ENCODE measurements at regions not wholly inside any gene's neighbourhood (a gene's known extent, or its start where the extent isn't known, plus 50 kb on each side); places are given as distances from the start of the nearest gene placed in this dataset.
"Not testable (repeated sequence)": the region's sequence is repeated elsewhere in the genome, so short reads cannot be mapped to it uniquely, and the experiment has no call there.

GRCh38 chr1:66464351-66464750 is 69.6 kb upstream of the SGIP1 start:
- Mint-ChIP-seq H3K36me3 (ENCODE audit: low read depth) (no peaks in the 10 kb centered on the region), H3K4me3 (no peak overlapping the region), H3K4me1 (ENCODE audit: low read depth) (no peaks in the 10 kb centered on the region), H3K27ac (no peak overlapping the region), H3K27me3 (peaks cover 7% of the 10 kb centered on the region), H3K9me3 (peaks cover 11% of the 10 kb centered on the region)
- POLR2A ChIA-PET, result no interaction called here
- DNase-seq (no peak), ATAC-seq (no peak)
- intact Hi-C loops (cut with micrococcal nuclease), result no loop called here
- TF ChIP-seq CTCF (IDR thresholded peaks at IDR 0.05), result no peak
- CTCF ChIA-PET, result interaction anchor here (1.1 kb wide), 1 partner anchor 114 kb away, joined by 3 read pairs; no protein-coding TSS in a partner anchor

GRCh38 chr1:66464802-66465201 is 69.2 kb upstream of the SGIP1 start:
- no peak for ATAC-seq
- CTCF ChIA-PET, result interaction anchor here (1.0 to 1.1 kb wide), 2 partner anchors 8 to 114 kb away, joined by 3 read pairs; no protein-coding TSS in a partner anchor

GRCh38 chr1:66466695-66467094 is 67.3 kb upstream of the SGIP1 start:
- H3K4me3 Mint-ChIP-seq; POLR2A ChIA-PET; H3K27ac Mint-ChIP-seq; DNase-seq; H3K27me3 Mint-ChIP-seq; ATAC-seq; intact Hi-C loops (cut with micrococcal nuclease); H3K36me3 Mint-ChIP-seq (ENCODE audit: low read depth); H3K4me1 Mint-ChIP-seq (ENCODE audit: low read depth); H3K9me3 Mint-ChIP-seq; CTCF ChIA-PET: not testable (repeated sequence)

More at GRCh38 chr1:66464802-66465201, 69.2 kb upstream of the SGIP1 start:
- H3K27ac Mint-ChIP-seq, result no peak overlapping the region
- H3K4me1 Mint-ChIP-seq (ENCODE audit: low read depth), result no peaks in the 10 kb centered on the region
- POLR2A ChIA-PET, result no interaction called here
- H3K4me3 Mint-ChIP-seq, result no peak overlapping the region
- H3K27me3 Mint-ChIP-seq, result peaks cover 7% of the 10 kb centered on the region
- intact Hi-C loops (cut with micrococcal nuclease), result no loop called here
- no peak for DNase-seq
- H3K36me3 Mint-ChIP-seq (ENCODE audit: low read depth), result no peaks in the 10 kb centered on the region
- no peak for TF ChIP-seq CTCF (IDR thresholded peaks at IDR 0.05)
- peaks cover 11% of the 10 kb centered on the region for H3K9me3 Mint-ChIP-seq

GRCh38 chr1:66468722-66469121 is 65.2 kb upstream of the SGIP1 start:
- Mint-ChIP-seq H3K36me3 (ENCODE audit: low read depth) (no peaks in the 10 kb centered on the region), H3K27me3 (peaks cover 15% of the 10 kb centered on the region), H3K4me3 (no peak overlapping the region), H3K4me1 (ENCODE audit: low read depth) (no peaks in the 10 kb centered on the region), H3K9me3 (no peaks in the 10 kb centered on the region), H3K27ac (no peak overlapping the region)
- ATAC-seq (no peak), DNase-seq (no peak)
- intact Hi-C loops (cut with micrococcal nuclease), result no loop called here
- no peak for TF ChIP-seq CTCF (IDR thresholded peaks at IDR 0.05)
- ChIA-PET POLR2A (no interaction called here), CTCF (interaction anchor here (1.0 to 1.6 kb wide), 3 partner anchors 22 to 257 kb away, joined by 3 to 5 read pairs (median 3); no protein-coding TSS in a partner anchor)

GRCh38 chr1:66475940-66476339 is 58.0 kb upstream of the SGIP1 start:
- Mint-ChIP-seq H3K27ac (no peak overlapping the region), H3K36me3 (ENCODE audit: low read depth) (no peaks in the 10 kb centered on the region), H3K9me3 (no peaks in the 10 kb centered on the region), H3K27me3 (peaks cover 27% of the 10 kb centered on the region), H3K4me1 (ENCODE audit: low read depth) (no peaks in the 10 kb centered on the region), H3K4me3 (no peak overlapping the region)
- ChIA-PET CTCF (interaction anchor here (2.0 kb wide), 1 partner anchor 28 kb away, joined by 7 read pairs; no protein-coding TSS in a partner anchor), POLR2A (no interaction called here)
- ATAC-seq (no peak), DNase-seq (no peak)
- TF ChIP-seq CTCF (IDR thresholded peaks at IDR 0.05), result no peak
- intact Hi-C loops (cut with micrococcal nuclease), result no loop called here

GRCh38 chr1:66476774-66477173 is 57.2 kb upstream of the SGIP1 start:
- Mint-ChIP-seq H3K27me3 (peaks cover 26% of the 10 kb centered on the region), H3K4me3 (no peak overlapping the region), H3K36me3 (ENCODE audit: low read depth) (no peaks in the 10 kb centered on the region), H3K27ac (no peak overlapping the region), H3K4me1 (ENCODE audit: low read depth) (no peaks in the 10 kb centered on the region), H3K9me3 (no peaks in the 10 kb centered on the region)
- no peak for ATAC-seq
- intact Hi-C loops (cut with micrococcal nuclease), result no loop called here
- no peak for DNase-seq
- ChIA-PET CTCF (interaction anchor here (2.0 kb wide), 1 partner anchor 27 kb away, joined by 7 read pairs; no protein-coding TSS in a partner anchor), POLR2A (no interaction called here)
- TF ChIP-seq CTCF (IDR thresholded peaks at IDR 0.05), result no peak
